KMS-11 (cell line): ENCODE measurements at regions not wholly inside any gene's neighbourhood (a gene's known extent, or its start where the extent isn't known, plus 50 kb on each side); places are given as distances from the start of the nearest gene placed in this dataset.

ENCODE experiments used
- H2AFZ ChIP-seq: fragments of 200-600 bp; sonication (generic); 2 replicates; pipeline ENCODE4 v1.6.1; 2016; ENCODE audit warnings: antibody characterized with exemption, mixed run types, low read depth
- H3K27ac ChIP-seq: fragments of 200-600 bp; sonication (generic); 2 replicates; pipeline ENCODE4 v1.6.1; 2016; ENCODE audit warnings: mild to moderate bottlenecking, mixed run types
- H3K27me3 ChIP-seq: fragments of 200-600 bp; sonication (generic); 2 replicates; pipeline ENCODE4 v1.6.1; 2017; ENCODE audit warnings: mild to moderate bottlenecking, low read depth, mixed run types, moderate library complexity; ENCODE audit not compliant: insufficient read depth
- H3K36me3 ChIP-seq: fragments of 200-600 bp; sonication (generic); 2 replicates; pipeline ENCODE4 v1.6.1; 2017; ENCODE audit warnings: mild to moderate bottlenecking, mixed run types; ENCODE audit not compliant: insufficient read depth
- H3K4me1 ChIP-seq: fragments of 200-600 bp; sonication (generic); 2 replicates; pipeline ENCODE4 v1.6.1; 2016; ENCODE audit warnings: mild to moderate bottlenecking, low read depth, mixed run types; ENCODE audit not compliant: poor library complexity, severe bottlenecking
- H3K4me2 ChIP-seq: fragments of 200-600 bp; sonication (generic); 2 replicates; pipeline ENCODE4 v1.7.0; 2016; ENCODE audit warnings: mild to moderate bottlenecking, mixed run types
- H3K4me3 ChIP-seq: fragments of 200-600 bp; sonication (generic); IDR thresholded peaks from 2 replicates; pipeline ENCODE4 v1.6.1; 2017; ENCODE audit warnings: low read depth, low read length, mixed read lengths; ENCODE audit not compliant: insufficient read depth
- H3K79me2 ChIP-seq: fragments of 200-600 bp; sonication (generic); 2 replicates; pipeline ENCODE4 v1.6.1; 2016; ENCODE audit warnings: low read depth, mixed run types; ENCODE audit not compliant: insufficient read depth
- H3K9ac ChIP-seq: fragments of 200-600 bp; sonication (generic); 2 replicates; pipeline ENCODE4 v1.6.1; 2016; ENCODE audit warnings: mild to moderate bottlenecking, mixed run types
- H4K20me1 ChIP-seq: fragments of 200-600 bp; sonication (generic); 2 replicates; pipeline ENCODE4 v1.6.1; 2016; ENCODE audit warnings: mild to moderate bottlenecking, mixed run types; ENCODE audit not compliant: insufficient read depth
- TF ChIP-seq, protein P1 (sequence below): fragments of 200-600 bp; sonication (generic); conservative IDR thresholded peaks from 2 replicates; pipeline ENCODE4 v1.6.1; 2017; ENCODE audit warnings: low read depth, mild to moderate bottlenecking, antibody characterized with exemption, low read length, moderate library complexity, mixed read lengths

DNA sequence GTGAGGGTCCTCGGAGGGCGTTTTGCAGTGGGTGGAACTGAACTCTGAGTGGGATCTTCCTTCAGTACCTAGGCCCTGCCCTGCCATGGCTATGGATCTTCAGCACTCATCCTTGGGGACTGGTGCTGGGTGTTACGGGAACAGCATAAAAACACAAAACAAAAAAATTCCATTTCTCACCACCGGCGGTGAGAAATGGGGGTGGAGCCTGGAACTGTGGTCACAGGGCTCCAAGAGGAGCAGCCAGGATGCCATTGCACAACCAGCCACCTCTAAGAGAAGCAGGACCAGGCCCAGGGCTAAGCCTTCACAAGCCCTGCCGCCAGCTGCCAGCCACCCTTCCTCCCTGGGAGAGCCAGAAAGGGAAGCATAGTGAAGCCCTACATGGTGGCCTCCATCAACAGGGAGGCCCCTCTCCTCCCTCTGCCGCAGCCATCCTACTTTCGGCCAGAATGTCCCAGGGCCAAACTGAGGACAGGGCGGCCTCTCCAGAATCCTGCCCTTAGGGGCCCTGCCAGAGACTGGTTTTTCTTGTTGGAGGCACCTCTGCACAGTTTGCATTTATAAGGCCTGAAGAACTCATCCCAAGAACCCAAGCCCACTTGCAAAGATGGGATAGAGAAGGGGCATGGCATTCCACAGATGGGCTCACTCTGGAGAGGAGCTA, 76.5 kb downstream of the VCPKMT start:
- Histone ChIP-seq H3K27me3 (no peaks in the 10 kb centered on the region), H3K79me2 (no peaks in the 10 kb centered on the region), H3K4me1 (peaks cover 44% of the 10 kb centered on the region), H3K9ac (no peak overlapping the region), H4K20me1 (no peaks in the 10 kb centered on the region), H2AFZ (0 out of 2 replicates have a peak overlapping the region, but pooled peaks have one; percentile 47), H3K4me3 (no peak overlapping the region), H3K27ac (no peak overlapping the region), H3K4me2 (no peak overlapping the region), H3K36me3 (no peaks in the 10 kb centered on the region)
- TF ChIP-seq, protein P1, sequence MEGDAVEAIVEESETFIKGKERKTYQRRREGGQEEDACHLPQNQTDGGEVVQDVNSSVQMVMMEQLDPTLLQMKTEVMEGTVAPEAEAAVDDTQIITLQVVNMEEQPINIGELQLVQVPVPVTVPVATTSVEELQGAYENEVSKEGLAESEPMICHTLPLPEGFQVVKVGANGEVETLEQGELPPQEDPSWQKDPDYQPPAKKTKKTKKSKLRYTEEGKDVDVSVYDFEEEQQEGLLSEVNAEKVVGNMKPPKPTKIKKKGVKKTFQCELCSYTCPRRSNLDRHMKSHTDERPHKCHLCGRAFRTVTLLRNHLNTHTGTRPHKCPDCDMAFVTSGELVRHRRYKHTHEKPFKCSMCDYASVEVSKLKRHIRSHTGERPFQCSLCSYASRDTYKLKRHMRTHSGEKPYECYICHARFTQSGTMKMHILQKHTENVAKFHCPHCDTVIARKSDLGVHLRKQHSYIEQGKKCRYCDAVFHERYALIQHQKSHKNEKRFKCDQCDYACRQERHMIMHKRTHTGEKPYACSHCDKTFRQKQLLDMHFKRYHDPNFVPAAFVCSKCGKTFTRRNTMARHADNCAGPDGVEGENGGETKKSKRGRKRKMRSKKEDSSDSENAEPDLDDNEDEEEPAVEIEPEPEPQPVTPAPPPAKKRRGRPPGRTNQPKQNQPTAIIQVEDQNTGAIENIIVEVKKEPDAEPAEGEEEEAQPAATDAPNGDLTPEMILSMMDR: no peak

DNA sequence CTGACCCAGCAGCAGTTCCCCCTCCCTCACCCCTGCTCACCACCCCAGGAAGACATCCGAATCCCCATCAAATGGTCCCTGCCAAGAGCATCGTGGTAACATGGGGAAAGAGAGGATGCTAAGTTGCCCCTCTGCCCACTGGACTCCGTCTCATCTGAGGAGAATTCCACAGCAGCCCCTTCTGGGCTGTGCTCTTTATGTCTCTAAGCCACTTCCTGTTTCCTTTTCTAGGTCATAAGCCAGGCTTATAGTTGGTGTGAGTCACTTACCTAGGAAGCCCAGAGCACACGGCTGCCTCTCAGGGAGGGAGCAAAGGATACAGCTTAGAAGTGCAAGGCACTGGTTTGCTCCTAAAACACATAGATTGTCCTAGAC, 76.0 kb downstream of the VCPKMT start:
- H3K79me2 ChIP-seq: no peaks in the 10 kb centered on the region
- H3K27me3 ChIP-seq: no peaks in the 10 kb centered on the region
- H3K9ac ChIP-seq: no peak overlapping the region
- TF ChIP-seq, protein P1: no peak
- no peak overlapping the region for H3K4me3 ChIP-seq
- H3K36me3 ChIP-seq: no peaks in the 10 kb centered on the region
- H2AFZ ChIP-seq: peak overlapping the region; percentile 47; the same call in 1 of the 2 replicates
- no peaks in the 10 kb centered on the region for H4K20me1 ChIP-seq
- no peak overlapping the region for H3K4me2 ChIP-seq
- no peak overlapping the region for H3K27ac ChIP-seq
- H3K4me1 ChIP-seq: peaks cover 49% of the 10 kb centered on the region

DNA sequence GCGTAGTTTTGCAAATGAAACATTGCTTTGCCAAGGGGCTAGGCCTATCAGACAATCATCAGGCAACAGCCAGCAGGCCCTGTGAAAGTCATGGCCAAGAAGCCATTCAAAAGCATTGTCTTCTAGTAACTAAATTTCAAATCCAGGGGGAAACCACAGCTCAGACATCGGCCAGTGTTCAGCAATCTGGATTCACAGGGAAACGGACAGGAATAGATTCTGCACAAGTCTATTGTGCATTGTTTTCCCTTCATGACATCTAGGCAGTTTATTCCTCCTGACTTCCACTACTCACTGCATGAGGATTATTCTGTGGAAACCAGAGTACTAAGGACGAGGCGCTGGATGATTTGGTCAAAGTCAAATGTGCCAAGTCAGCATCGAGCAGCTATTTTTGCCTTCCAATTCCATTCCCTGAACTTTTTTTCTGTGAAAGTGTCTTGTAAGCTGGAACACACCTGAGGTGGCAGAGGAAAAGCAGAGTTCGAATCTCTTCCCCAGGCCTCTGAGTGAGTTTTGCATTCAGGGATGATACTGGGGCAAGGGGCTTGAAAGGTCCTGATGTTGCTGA, 75.4 kb downstream of the VCPKMT start:
- no peak overlapping the region for H3K4me2 ChIP-seq
- no peak overlapping the region for H3K27ac ChIP-seq
- no peaks in the 10 kb centered on the region for H4K20me1 ChIP-seq
- H2AFZ ChIP-seq: peak overlapping the region; percentile 47; the same call in 1 of the 2 replicates
- H3K36me3 ChIP-seq: no peaks in the 10 kb centered on the region
- H3K4me3 ChIP-seq: no peak overlapping the region
- no peaks in the 10 kb centered on the region for H3K79me2 ChIP-seq
- H3K4me1 ChIP-seq: peaks cover 49% of the 10 kb centered on the region
- H3K27me3 ChIP-seq: no peaks in the 10 kb centered on the region
- H3K9ac ChIP-seq: no peak overlapping the region
- TF ChIP-seq, protein P1: no peak

DNA sequence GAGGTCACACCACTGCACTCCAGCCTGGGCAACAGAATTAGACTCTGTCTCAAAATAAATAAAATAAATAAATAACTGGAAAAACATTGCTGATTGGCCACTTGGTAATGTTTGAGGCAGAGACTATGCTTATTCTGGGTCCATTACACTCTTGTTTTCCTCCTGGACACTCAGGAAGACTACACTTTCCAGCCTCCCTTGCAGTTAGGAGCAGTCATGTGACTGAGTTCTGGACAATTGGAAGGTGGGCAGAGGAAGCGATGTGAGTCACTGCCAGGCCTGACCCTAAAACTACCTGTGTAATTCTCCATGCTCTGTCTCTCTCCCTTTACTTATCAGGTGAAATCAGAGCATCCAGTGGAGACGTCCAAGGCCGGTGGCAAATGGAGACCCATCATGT, 74.4 kb downstream of the VCPKMT start:
- Histone ChIP-seq H3K27ac (no peak overlapping the region), H3K79me2 (no peaks in the 10 kb centered on the region), H3K4me2 (no peak overlapping the region), H3K36me3 (no peaks in the 10 kb centered on the region), H3K9ac (no peak overlapping the region), H4K20me1 (no peaks in the 10 kb centered on the region), H3K4me1 (peaks cover 49% of the 10 kb centered on the region), H3K4me3 (no peak overlapping the region), H3K27me3 (no peaks in the 10 kb centered on the region), H2AFZ (no peak overlapping the region)
- TF ChIP-seq, protein P1: no peak
